ENCODE measurements at regions not wholly inside any gene's neighbourhood (a gene's known extent, or its start where the extent isn't known, plus 50 kb on each side); places are given as distances from the start of the nearest gene placed in this dataset.

GRCh38 chr17:15048933-15049794 is 216.0 kb downstream of the PMP22 start:
- TF ChIP-seq RAD21 (IDR thresholded peaks at IDR 0.05; ENCODE audit: low read depth) (no peak), ELF1 (IDR thresholded peaks at IDR 0.05; ENCODE audit: borderline replicate concordance, low read depth) (no peak), POLR2A (IDR thresholded peaks at IDR 0.05; ENCODE audit: borderline replicate concordance, extremely low read depth, insufficient read depth, insufficient read length) (no peak), ZNF274 (IDR thresholded peaks at IDR 0.05; ENCODE audit: low read depth, low read length) (no peak), CTCF (IDR thresholded peaks at IDR 0.05 in 2 of 3, conservative IDR thresholded peaks at IDR 0.05 in 1 of 3; ENCODE audit: borderline replicate concordance in 1 of 3, insufficient read depth in 1 of 3, low read depth in 2 of 3, low read length in 2 of 3) (no peak), SRF (IDR thresholded peaks at IDR 0.05; ENCODE audit: low read depth) (no peak)
